ENCODE measurements at regions not wholly inside any gene's neighbourhood (a gene's known extent, or its start where the extent isn't known, plus 50 kb on each side); places are given as distances from the start of the nearest gene placed in this dataset.
"Not testable (repeated sequence)": the region's sequence is repeated elsewhere in the genome, so short reads cannot be mapped to it uniquely, and the experiment has no call there.

GRCh38 chr14:98006008-98006407, 1208.8 kb downstream of the VRK1 start:
- Histone ChIP-seq H2BK15ac (ENCODE audit: low read length) (no peak overlapping the region), H3K18ac (ENCODE audit: low read length) (no peak overlapping the region), H2BK5ac (ENCODE audit: low read length) (no peak overlapping the region), H3K9me3 (replicated peaks in 1 of 2; ENCODE audit: control insufficient read depth in 2 of 2, insufficient read depth in 1 of 2, low read depth in 1 of 2, low read length in 2 of 2) (no peaks in the 10 kb centered on the region), H2AFZ (ENCODE audit: low read length) (no peak overlapping the region), H3K4ac (ENCODE audit: low read length) (no peak overlapping the region), H3K9ac (ENCODE audit: low read depth, low read length, poor library complexity) (no peak overlapping the region), H3K4me2 (ENCODE audit: insufficient read depth, low read length, poor library complexity, severe bottlenecking) (no peak overlapping the region), H2AK5ac (ENCODE audit: low read depth, low read length) (no peak overlapping the region), H3K4me1 (ENCODE audit: control insufficient read depth in 2 of 2, insufficient read depth in 1 of 2, low read depth in 1 of 2, low read length in 2 of 2) (no peaks in the 10 kb centered on the region), H3K79me1 (ENCODE audit: low read depth, low read length) (no peaks in the 10 kb centered on the region), H3K27ac (replicated peaks; ENCODE audit: low read length) (no peak overlapping the region), H4K91ac (ENCODE audit: low read depth, low read length, poor library complexity) (no peak overlapping the region), H3K27me3 (ENCODE audit: control insufficient read depth in 3 of 3, insufficient read depth in 3 of 3, low read depth in 1 of 3, low read length in 3 of 3) (no peaks in the 10 kb centered on the region), H2BK120ac (ENCODE audit: low read depth, low read length) (no peak overlapping the region), H4K8ac (ENCODE audit: low read depth, low read length) (no peak overlapping the region), H2BK12ac (ENCODE audit: low read length) (no peak overlapping the region), H3K4me3 (ENCODE audit: low read length in 2 of 2) (no peak overlapping the region), H3K14ac (ENCODE audit: low read length) (no peak overlapping the region), H3K23ac (ENCODE audit: low read depth, low read length, poor library complexity) (no peak overlapping the region), H3K36me3 (replicated peaks in 1 of 2; ENCODE audit: control insufficient read depth in 2 of 2, insufficient read depth in 2 of 2, low read length in 2 of 2) (no peaks in the 10 kb centered on the region)
- no peak for DNase-seq (ENCODE audit: low spot score)
- 100% methylated on average over 1 of the region's 7 CpGs; no CpG with 5 or more reads in 1 of the 2 donors for WGBS, 2 donors (ENCODE audit: extremely low coverage in 2 of 2, insufficient read length in 2 of 2, insufficient replicate concordance in 1 of 2)

- no peak for DNase-seq (ENCODE audit: low spot score)
- H3K18ac ChIP-seq (ENCODE audit: low read length): no peak overlapping the region
- no peak overlapping the region for H2AK5ac ChIP-seq (ENCODE audit: low read depth, low read length)
- no peak overlapping the region for H3K9ac ChIP-seq (ENCODE audit: low read depth, low read length, poor library complexity)
- no CpG with 5 or more reads among the region's 4 CpGs for WGBS, 2 donors (ENCODE audit: extremely low coverage in 2 of 2, insufficient read length in 2 of 2, insufficient replicate concordance in 1 of 2)
- no peak overlapping the region for H3K4me3 ChIP-seq (ENCODE audit: low read length in 2 of 2)
- H2BK12ac ChIP-seq (ENCODE audit: low read length): no peak overlapping the region
- H3K36me3 ChIP-seq (replicated peaks in 1 of 2; ENCODE audit: control insufficient read depth in 2 of 2, insufficient read depth in 2 of 2, low read length in 2 of 2): no peaks in the 10 kb centered on the region
- H3K4ac ChIP-seq (ENCODE audit: low read length): no peak overlapping the region
- no peak overlapping the region for H2AFZ ChIP-seq (ENCODE audit: low read length)
- H3K27me3 ChIP-seq (ENCODE audit: control insufficient read depth in 3 of 3, insufficient read depth in 3 of 3, low read depth in 1 of 3, low read length in 3 of 3): no peaks in the 10 kb centered on the region
- no peak overlapping the region for H4K8ac ChIP-seq (ENCODE audit: low read depth, low read length)
- H3K4me2 ChIP-seq (ENCODE audit: insufficient read depth, low read length, poor library complexity, severe bottlenecking): no peak overlapping the region
- H2BK120ac ChIP-seq (ENCODE audit: low read depth, low read length): no peak overlapping the region
- H2BK15ac ChIP-seq (ENCODE audit: low read length): no peak overlapping the region
- no peak overlapping the region for H3K14ac ChIP-seq (ENCODE audit: low read length)
- no peak overlapping the region for H3K23ac ChIP-seq (ENCODE audit: low read depth, low read length, poor library complexity)
- H4K91ac ChIP-seq (ENCODE audit: low read depth, low read length, poor library complexity): no peak overlapping the region
- no peak overlapping the region for H3K27ac ChIP-seq (replicated peaks; ENCODE audit: low read length)
- no peak overlapping the region for H2BK5ac ChIP-seq (ENCODE audit: low read length)
- H3K79me1 ChIP-seq (ENCODE audit: low read depth, low read length): no peaks in the 10 kb centered on the region
- H3K9me3 ChIP-seq (replicated peaks in 1 of 2; ENCODE audit: control insufficient read depth in 2 of 2, insufficient read depth in 1 of 2, low read depth in 1 of 2, low read length in 2 of 2): no peaks in the 10 kb centered on the region
- H3K4me1 ChIP-seq (ENCODE audit: control insufficient read depth in 2 of 2, insufficient read depth in 1 of 2, low read depth in 1 of 2, low read length in 2 of 2): no peaks in the 10 kb centered on the region
Measured at GRCh38 chr14:98008381-98009113, 1211.4 kb downstream of the VRK1 start.

- not testable (repeated sequence) for H3K9me3 ChIP-seq (replicated peaks in 1 of 2; ENCODE audit: control insufficient read depth in 2 of 2, insufficient read depth in 1 of 2, low read depth in 1 of 2, low read length in 2 of 2); H3K27me3 ChIP-seq (ENCODE audit: control insufficient read depth in 3 of 3, insufficient read depth in 3 of 3, low read depth in 1 of 3, low read length in 3 of 3); H3K14ac ChIP-seq (ENCODE audit: low read length); DNase-seq (ENCODE audit: low spot score); H3K4me2 ChIP-seq (ENCODE audit: insufficient read depth, low read length, poor library complexity, severe bottlenecking); H3K4ac ChIP-seq (ENCODE audit: low read length); H2AK5ac ChIP-seq (ENCODE audit: low read depth, low read length); H2BK15ac ChIP-seq (ENCODE audit: low read length); H3K18ac ChIP-seq (ENCODE audit: low read length); H3K4me1 ChIP-seq (ENCODE audit: control insufficient read depth in 2 of 2, insufficient read depth in 1 of 2, low read depth in 1 of 2, low read length in 2 of 2); H2BK120ac ChIP-seq (ENCODE audit: low read depth, low read length); H3K23ac ChIP-seq (ENCODE audit: low read depth, low read length, poor library complexity); H3K27ac ChIP-seq (replicated peaks; ENCODE audit: low read length); H3K4me3 ChIP-seq (ENCODE audit: low read length in 2 of 2); H4K8ac ChIP-seq (ENCODE audit: low read depth, low read length); H2AFZ ChIP-seq (ENCODE audit: low read length); H3K79me1 ChIP-seq (ENCODE audit: low read depth, low read length); H2BK5ac ChIP-seq (ENCODE audit: low read length); H3K9ac ChIP-seq (ENCODE audit: low read depth, low read length, poor library complexity); H4K91ac ChIP-seq (ENCODE audit: low read depth, low read length, poor library complexity); H2BK12ac ChIP-seq (ENCODE audit: low read length); H3K36me3 ChIP-seq (replicated peaks in 1 of 2; ENCODE audit: control insufficient read depth in 2 of 2, insufficient read depth in 2 of 2, low read length in 2 of 2)
- WGBS, 2 donors (ENCODE audit: extremely low coverage in 2 of 2, insufficient read length in 2 of 2, insufficient replicate concordance in 1 of 2): no CpG with 5 or more reads among the region's 3 CpGs
Measured at GRCh38 chr14:98009177-98009576, 1212.0 kb downstream of the VRK1 start.

- no peak overlapping the region for H2BK5ac ChIP-seq (ENCODE audit: low read length)
- no peak overlapping the region for H3K18ac ChIP-seq (ENCODE audit: low read length)
- H3K9me3 ChIP-seq (replicated peaks in 1 of 2; ENCODE audit: control insufficient read depth in 2 of 2, insufficient read depth in 1 of 2, low read depth in 1 of 2, low read length in 2 of 2): no peaks in the 10 kb centered on the region
- H4K91ac ChIP-seq (ENCODE audit: low read depth, low read length, poor library complexity): no peak overlapping the region
- H3K4me1 ChIP-seq (ENCODE audit: control insufficient read depth in 2 of 2, insufficient read depth in 1 of 2, low read depth in 1 of 2, low read length in 2 of 2): no peaks in the 10 kb centered on the region
- no peak overlapping the region for H2AK5ac ChIP-seq (ENCODE audit: low read depth, low read length)
- H3K23ac ChIP-seq (ENCODE audit: low read depth, low read length, poor library complexity): no peak overlapping the region
- H3K9ac ChIP-seq (ENCODE audit: low read depth, low read length, poor library complexity): no peak overlapping the region
- H3K4ac ChIP-seq (ENCODE audit: low read length): no peak overlapping the region
- H3K27ac ChIP-seq (replicated peaks; ENCODE audit: low read length): no peak overlapping the region
- H3K27me3 ChIP-seq (ENCODE audit: control insufficient read depth in 3 of 3, insufficient read depth in 3 of 3, low read depth in 1 of 3, low read length in 3 of 3): no peaks in the 10 kb centered on the region
- no peak overlapping the region for H2AFZ ChIP-seq (ENCODE audit: low read length)
- no CpG with 5 or more reads among the region's 2 CpGs for WGBS, 2 donors (ENCODE audit: extremely low coverage in 2 of 2, insufficient read length in 2 of 2, insufficient replicate concordance in 1 of 2)
- H3K79me1 ChIP-seq (ENCODE audit: low read depth, low read length): no peaks in the 10 kb centered on the region
- H2BK120ac ChIP-seq (ENCODE audit: low read depth, low read length): no peak overlapping the region
- H2BK12ac ChIP-seq (ENCODE audit: low read length): no peak overlapping the region
- H3K4me2 ChIP-seq (ENCODE audit: insufficient read depth, low read length, poor library complexity, severe bottlenecking): no peak overlapping the region
- no peak overlapping the region for H3K4me3 ChIP-seq (ENCODE audit: low read length in 2 of 2)
- no peak for DNase-seq (ENCODE audit: low spot score)
- no peak overlapping the region for H3K14ac ChIP-seq (ENCODE audit: low read length)
- H2BK15ac ChIP-seq (ENCODE audit: low read length): no peak overlapping the region
- no peak overlapping the region for H4K8ac ChIP-seq (ENCODE audit: low read depth, low read length)
- H3K36me3 ChIP-seq (replicated peaks in 1 of 2; ENCODE audit: control insufficient read depth in 2 of 2, insufficient read depth in 2 of 2, low read length in 2 of 2): no peaks in the 10 kb centered on the region
Measured at GRCh38 chr14:98010784-98011183, 1213.6 kb downstream of the VRK1 start.
